Suprapubic skin (tissue), 4 donors: ENCODE measurements at regions not wholly inside any gene's neighbourhood (a gene's known extent, or its start where the extent isn't known, plus 50 kb on each side); places are given as distances from the start of the nearest gene placed in this dataset.

Experiments
- EP300 ChIP-seq: sonication (generic); formaldehyde crosslinking; IDR thresholded peaks from one replicate; pipeline ENCODE4 v1.6.1; 2017; ENCODE audit warnings: antibody characterized with exemption
- POLR2A ChIP-seq, 2 donors: fragments of 450-650 bp; IDR thresholded peaks; one replicate each; pipeline ENCODE4 v1.6.1; 2017; ENCODE audit warnings: antibody characterized with exemption in 2 of 2, mild to moderate bottlenecking in 2 of 2, moderate library complexity in 2 of 2
- POLR2AphosphoS5 ChIP-seq, 3 donors: sonication (generic); formaldehyde crosslinking; IDR thresholded peaks; one replicate each; pipeline ENCODE4 v1.6.1; 2017; ENCODE audit warnings: antibody characterized with exemption in 3 of 3
- TF ChIP-seq, protein P1 (sequence below), 2 donors: fragments of 200-600 bp in 1 of 2; fragments of 450-650 bp in 1 of 2; sonication (generic) in 1 of 2; IDR thresholded peaks; one replicate each; pipeline ENCODE4 v1.5.1; 2016 to 2019; ENCODE audit warnings: antibody characterized with exemption in 2 of 2, mild to moderate bottlenecking in 1 of 2, moderate library complexity in 1 of 2

GRCh38 chr16:13392341-13392740 lies 490.9 kb downstream of the SHISA9 start:
- TF ChIP-seq, protein P1, sequence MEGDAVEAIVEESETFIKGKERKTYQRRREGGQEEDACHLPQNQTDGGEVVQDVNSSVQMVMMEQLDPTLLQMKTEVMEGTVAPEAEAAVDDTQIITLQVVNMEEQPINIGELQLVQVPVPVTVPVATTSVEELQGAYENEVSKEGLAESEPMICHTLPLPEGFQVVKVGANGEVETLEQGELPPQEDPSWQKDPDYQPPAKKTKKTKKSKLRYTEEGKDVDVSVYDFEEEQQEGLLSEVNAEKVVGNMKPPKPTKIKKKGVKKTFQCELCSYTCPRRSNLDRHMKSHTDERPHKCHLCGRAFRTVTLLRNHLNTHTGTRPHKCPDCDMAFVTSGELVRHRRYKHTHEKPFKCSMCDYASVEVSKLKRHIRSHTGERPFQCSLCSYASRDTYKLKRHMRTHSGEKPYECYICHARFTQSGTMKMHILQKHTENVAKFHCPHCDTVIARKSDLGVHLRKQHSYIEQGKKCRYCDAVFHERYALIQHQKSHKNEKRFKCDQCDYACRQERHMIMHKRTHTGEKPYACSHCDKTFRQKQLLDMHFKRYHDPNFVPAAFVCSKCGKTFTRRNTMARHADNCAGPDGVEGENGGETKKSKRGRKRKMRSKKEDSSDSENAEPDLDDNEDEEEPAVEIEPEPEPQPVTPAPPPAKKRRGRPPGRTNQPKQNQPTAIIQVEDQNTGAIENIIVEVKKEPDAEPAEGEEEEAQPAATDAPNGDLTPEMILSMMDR (IDR thresholded peaks at IDR 0.05): no peak
- no peak for TF ChIP-seq POLR2A (IDR thresholded peaks at IDR 0.05)
- no peak for TF ChIP-seq EP300
- TF ChIP-seq POLR2AphosphoS5 (IDR thresholded peaks at IDR 0.05): no peak
